GM15510 (cell line): ENCODE measurements at regions not wholly inside any gene's neighbourhood (a gene's known extent, or its start where the extent isn't known, plus 50 kb on each side); places are given as distances from the start of the nearest gene placed in this dataset.

Experiments
- POLR2A ChIP-seq: IDR thresholded peaks from 3 replicates; pipeline ENCODE4 v1.6.1; 2011; ENCODE audit warnings: borderline replicate concordance; ENCODE audit not compliant: insufficient read length; ENCODE audit errors: extremely low read depth

DNA sequence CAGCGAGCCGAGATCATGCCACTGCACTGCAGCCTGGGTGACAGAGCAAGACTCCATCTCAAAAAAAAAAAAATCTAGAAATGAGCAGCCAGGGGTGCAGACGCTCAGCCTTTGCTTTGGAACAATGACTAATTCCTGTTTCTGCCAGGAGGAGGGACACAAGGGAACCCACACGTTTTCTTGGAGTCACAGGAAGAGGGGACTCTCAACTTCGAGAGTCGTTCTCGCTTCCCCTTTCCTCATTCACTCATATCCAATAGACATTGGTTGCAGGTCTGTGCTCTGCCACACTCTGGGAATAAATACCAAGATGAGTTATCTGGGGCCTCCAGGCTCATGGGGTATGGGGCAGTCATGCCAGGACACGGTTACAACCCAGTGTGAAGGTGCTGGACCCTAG is 91.5 kb upstream of the RREB1 start:
- TF ChIP-seq POLR2A: no peak

DNA sequence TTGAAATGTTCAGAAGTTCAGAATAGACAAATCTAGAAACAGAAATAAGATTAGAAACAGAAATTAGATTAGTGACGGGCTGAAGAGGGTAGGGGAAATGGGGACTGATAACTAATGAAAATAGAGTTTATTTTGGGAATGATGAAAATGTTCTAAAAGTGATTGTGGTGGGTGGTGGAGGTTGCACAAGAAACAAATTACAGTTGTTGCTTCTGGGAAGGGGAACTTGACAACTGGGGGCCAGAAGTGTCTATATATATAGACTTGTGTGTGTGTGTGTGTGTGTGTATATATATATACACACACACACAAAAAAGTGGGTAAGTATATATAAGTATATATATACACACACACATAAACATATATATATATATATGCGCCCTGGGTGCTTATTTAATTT is 86.5 kb upstream of the RREB1 start:
- TF ChIP-seq POLR2A: no peak

DNA sequence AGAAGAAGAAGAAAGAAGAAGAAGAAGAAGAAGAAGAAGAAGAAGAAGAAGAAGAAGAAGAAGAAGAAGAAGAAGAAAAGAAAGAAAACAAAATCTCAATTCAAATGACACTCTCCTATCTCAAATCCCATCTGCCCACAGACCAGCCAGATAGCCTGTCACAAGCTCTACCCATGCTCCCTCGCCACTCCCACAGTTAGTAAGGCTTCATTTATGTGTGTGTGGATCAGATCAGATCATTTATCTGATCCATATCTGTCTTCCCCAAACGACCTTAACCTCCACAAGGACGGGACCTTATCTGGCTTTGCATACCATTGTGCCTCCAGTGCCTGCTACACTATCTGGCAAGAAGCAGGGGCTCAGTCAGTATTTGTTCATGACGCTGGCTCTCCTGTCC is 81.9 kb upstream of the RREB1 start:
- TF ChIP-seq POLR2A: no peak

DNA sequence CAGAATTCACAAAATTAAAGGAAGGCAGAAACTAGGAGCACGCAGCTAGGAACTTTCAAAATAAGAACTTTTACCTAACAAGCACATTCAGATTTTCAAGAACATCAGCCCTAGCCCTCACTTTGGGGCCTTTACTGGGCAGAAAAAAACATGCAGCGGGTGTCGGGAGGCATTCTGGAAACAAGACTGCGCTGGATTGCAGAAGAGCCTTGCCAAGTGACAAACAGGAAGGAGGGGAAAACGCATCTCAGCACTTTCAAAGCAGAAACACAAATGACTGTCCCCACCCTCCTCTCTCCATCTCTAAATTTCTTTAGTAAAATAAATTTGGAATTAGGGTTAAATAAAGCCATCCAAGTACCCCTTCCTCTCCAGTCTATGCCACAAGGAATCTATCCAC is 74.6 kb upstream of the RREB1 start:
- TF ChIP-seq POLR2A: no peak

DNA sequence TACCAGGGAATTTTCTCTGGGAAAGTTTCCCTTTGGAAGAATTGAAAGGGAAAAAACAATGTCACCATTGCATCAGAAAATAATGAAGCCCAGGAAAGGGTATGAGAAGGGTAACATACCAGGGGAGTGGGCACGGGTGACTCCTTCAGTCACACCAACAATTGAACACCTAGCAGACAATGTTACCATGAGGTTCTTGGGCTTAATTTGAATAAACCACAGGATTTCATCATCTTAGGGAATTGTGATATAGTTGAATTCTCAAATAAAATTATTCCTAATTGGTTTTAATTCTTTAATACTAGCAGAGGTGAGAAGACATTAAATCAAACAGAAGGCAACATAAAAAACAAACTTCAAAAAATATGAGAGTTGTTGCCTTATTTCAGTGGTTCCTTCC is 73.7 kb upstream of the RREB1 start:
- no peak for TF ChIP-seq POLR2A

DNA sequence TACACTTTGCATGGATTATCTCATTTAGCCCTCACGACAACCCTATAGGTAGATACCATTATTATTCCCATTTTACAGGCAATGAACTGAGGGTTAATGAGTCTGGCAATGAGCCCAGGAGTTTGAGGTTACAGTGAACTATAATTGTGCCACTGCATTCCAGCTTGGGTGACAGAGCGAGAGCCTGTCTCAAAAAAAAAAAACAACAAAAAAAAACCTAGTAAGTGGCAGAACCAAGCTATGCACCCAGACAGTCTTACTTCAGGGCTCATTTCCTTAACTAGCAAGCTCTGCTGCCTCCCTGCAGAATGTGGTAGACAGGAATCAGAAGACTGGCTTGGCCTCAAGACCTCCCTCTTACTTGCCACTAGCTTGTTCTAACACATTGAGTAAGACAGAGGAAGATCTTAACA is 71.9 kb upstream of the RREB1 start:
- TF ChIP-seq POLR2A: no peak

DNA sequence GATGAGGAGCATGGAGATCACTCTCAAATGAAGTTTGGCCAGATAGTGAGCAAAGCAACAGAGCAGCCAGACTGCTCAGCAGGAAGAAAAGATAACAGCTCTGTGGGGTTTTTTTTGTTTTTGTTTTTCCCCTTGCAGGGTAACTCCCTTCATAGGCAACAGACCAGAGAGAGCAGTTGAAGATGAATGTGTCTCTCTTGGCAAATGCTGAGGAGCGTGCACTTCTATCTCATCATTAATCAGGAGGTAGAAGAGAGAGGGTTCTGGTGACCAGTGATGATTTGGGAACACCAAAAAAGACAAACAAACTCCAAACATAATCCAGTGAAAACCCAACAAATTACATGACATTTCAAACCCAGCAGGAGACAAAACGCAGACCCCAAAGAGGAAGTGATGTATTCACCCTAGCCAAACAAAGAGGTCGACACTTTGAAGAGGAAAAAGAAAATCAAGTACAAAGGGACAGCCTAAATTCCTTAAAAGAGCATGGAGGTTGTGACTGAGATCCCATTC is 66.2 kb upstream of the RREB1 start:
- no peak for TF ChIP-seq POLR2A

DNA sequence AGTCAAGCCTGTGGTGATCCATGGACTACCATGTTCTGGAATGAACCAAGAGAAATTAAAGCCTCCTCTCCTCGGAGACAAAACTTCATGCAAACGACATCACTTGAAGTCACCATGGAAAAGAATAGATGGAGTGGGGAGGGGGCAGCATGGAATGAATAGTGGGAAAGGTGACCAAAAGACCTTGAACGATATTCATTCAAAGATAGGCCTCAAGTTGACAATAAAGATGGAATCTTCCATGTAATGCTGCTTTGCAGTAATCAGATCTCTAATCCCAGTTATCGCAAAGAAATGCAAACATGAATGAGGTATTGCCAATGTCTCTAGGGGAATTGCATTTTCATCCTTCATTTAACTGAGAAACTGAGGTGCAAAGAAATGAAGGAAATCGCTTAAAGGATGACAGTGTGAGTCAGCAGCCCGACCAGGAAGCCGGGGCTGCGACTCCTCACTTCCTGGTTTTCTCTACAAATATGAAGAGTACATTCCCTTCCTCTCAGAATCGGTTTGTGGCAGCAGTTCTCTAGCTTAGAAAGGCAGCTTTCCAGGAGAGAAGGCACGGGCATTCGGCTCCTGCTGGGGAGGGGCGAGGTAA is 65.6 kb upstream of the RREB1 start:
- no peak for TF ChIP-seq POLR2A

DNA sequence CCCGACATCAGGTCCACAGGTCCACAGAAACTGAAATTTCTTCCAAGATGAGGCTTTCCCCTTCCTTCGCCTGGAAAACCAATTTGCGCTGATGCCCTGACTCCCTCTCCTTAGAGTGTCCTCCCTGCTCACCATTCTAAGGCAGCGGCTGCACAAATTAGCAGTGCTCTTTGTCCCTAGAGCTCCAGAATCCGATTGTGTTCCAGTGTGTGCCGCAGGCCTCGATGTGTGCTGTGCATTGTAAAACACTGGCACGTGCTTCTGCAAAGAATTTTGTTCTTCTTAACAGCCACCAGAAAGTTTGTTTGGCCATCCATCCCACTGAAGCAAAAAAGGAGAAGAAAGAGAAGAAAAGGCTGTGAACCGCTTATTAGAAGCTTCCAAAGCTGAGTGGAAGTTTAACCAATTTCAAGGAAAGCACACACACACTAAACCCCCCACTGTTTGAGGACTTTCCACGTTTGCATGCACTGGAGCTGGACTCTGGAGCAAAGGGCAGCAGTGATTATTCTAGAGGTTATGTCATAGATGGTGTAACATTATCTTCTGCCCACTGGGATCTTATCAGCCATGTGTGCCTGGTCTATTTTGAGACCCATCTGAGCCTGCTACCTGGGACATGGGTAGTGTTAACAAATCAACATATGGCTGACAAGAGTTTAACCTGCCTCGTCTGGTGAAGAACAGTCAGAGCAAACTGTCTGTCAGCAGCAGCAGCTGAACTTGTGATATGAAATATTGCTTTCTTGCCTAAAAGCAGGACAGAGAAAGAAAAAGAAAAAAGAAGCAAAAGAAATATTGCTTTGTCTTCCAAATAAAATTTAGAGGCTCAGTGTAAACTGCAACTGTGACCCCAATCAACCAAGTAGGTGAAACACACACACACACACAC is 64.9 kb upstream of the RREB1 start:
- no peak for TF ChIP-seq POLR2A

DNA sequence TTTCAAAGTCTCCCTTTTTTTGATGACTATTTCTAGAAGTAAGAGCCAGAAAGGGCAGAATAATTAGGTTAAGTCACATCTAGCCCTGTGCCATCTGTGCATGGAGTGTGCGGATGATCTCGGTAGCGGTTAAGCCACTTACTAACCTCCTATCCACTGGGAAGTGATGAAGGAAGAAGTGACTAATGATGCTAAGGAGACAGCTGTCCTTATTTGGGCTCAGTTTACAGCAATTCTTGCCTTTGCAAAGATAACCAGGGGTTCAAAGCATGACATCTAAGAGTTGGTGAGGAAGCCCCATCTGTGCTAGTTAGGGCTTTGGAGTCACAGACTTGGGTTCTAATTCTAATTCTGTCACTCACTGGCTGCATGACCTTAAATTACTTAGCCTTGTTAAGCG is 62.4 kb upstream of the RREB1 start:
- no peak for TF ChIP-seq POLR2A

DNA sequence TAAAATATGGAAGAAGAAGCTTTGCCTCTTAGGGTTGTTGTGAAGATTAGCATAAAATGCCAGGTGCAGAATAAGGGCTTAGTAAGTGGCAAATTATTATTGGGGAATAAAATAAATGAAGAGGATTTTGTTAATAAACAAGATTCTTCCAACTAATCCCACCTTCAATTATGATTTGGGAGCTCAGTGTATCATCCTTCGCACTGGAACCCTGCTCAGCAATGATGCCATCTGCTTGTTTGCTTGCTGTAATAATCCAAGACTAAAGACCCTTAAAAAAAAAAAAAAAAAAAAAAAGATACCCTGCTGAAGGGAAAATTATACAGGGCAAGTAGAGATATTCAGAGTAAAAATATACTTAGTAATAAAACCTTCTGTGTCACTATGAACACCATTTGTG is 62.0 kb upstream of the RREB1 start:
- no peak for TF ChIP-seq POLR2A

DNA sequence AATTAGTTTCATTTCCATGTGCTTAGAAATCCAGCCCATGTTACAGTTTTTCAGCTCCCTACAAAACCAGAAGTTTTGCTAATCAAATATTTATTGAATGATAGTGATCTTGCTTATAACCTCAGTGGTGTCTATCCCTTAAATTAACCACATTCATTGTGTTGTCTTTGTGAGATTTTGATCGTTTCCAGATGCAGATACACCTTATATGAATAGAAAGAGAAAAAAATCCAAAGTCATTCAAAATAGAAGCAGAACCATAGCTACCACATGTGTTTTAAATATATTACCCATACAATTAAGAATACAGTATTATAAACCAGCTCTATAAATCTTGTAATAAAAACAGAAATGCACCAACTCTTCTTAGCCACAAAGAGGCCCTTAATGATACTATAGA is 60.6 kb upstream of the RREB1 start:
- no peak for TF ChIP-seq POLR2A

DNA sequence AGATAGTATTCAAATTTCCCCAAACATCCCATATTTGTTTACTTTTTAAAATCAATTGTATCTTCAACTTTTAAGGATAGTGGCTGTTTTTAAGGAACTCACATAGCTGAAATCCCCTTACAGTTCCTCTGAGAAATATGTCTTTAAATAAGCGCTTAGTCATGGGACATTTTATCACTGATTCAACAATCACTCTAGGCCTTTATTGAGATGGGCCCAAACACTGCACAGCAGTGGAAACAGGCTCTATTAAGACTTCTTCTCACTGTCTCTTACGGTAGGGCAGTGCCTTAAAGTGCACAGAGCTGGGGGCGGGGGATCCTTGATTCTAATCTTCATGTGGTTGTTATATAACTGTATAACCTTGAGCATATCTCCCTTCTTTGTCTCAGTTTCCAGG is 59.8 kb upstream of the RREB1 start:
- no peak for TF ChIP-seq POLR2A

DNA sequence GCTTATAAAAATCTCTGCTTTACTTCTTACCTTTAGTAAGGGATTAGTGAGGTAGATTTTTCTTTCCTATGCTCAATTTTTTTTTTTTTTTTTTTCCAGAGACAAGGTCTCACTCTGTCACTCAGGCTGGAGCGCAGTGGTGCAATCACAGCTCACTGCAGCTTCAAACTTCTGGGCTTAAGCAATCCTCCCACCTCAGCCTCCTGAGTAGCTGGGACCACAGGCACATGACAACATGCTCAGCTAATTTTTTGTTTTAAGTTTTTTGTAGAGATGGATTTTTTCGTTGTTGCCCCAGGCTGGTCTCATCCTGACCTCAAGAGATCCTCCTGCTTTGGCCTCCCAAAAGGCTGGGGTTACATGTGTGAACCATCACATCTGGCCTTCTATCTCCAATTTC is 58.9 kb upstream of the RREB1 start:
- no peak for TF ChIP-seq POLR2A

DNA sequence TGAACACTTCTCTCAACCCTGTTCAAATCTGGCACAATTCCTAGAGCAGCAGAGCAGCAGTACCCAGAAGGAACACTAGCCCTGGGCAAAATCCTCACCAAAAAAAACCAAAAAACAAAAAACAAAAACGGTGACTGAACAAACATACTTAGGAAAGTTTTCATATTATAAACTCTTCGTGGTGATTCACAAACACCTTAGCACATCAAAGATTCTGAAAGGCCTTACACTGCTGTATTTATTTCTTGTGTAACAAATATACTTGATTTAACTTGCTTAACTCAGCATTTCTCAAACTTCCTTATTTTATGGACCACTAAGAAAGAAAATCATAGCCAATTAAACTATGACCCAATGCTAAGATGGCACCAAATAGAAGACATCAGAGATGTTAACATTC is 57.8 kb upstream of the RREB1 start:
- no peak for TF ChIP-seq POLR2A
